GM21528 (cell line): ENCODE measurements at regions not wholly inside any gene's neighbourhood (a gene's known extent, or its start where the extent isn't known, plus 50 kb on each side); places are given as distances from the start of the nearest gene placed in this dataset.

Experiments used
- ATAC-seq: cut with Tn5 transposase; IDR thresholded peaks from one replicate; pipeline ENCODE4 v1.9.1; 2021; ENCODE audit warnings: mild to moderate bottlenecking, moderate library complexity; ENCODE audit not compliant: unreplicated experiment, low FRiP score

GRCh38 chr2:7766978-7767565 is 849.9 kb downstream of the RNF144A start:
- no peak for ATAC-seq

- ATAC-seq = no peak
These were observed 850.7 kb downstream of the RNF144A start for GRCh38 chr2:7767902-7768301.

GRCh38 chr2:7771781-7772180 is 854.6 kb downstream of the RNF144A start:
- ATAC-seq = no peak

- ATAC-seq = peak; percentile 70
These were observed 856.4 kb downstream of the RNF144A start for GRCh38 chr2:7773362-7774360.

GRCh38 chr2:7774481-7774880 is 857.3 kb downstream of the RNF144A start:
- no peak for ATAC-seq

DNA sequence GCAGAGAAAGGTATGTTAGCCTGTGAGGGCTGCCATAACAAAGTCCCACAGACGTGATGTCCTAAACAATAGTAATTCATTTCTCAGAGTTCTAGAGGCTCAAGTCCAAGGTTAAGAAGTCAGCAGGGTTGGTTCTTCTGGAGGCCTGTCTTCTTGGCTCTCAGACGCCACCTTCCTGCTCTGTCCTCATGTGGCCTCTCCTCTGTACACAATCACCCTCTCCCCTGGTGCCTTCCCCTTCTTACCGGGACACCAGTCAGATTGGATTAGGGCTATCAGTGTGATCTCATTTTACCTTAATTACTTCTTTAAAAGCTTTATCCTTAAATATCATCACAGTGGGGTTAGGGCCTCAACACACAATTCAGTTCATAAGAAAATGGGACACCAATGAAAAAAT is 860.5 kb downstream of the RNF144A start:
- ATAC-seq = no peak

- no peak for ATAC-seq
These were observed 863.1 kb downstream of the RNF144A start for GRCh38 chr2:7780321-7780720.

GRCh38 chr2:7785700-7786099 is 868.5 kb downstream of the RNF144A start:
- ATAC-seq = no peak

DNA sequence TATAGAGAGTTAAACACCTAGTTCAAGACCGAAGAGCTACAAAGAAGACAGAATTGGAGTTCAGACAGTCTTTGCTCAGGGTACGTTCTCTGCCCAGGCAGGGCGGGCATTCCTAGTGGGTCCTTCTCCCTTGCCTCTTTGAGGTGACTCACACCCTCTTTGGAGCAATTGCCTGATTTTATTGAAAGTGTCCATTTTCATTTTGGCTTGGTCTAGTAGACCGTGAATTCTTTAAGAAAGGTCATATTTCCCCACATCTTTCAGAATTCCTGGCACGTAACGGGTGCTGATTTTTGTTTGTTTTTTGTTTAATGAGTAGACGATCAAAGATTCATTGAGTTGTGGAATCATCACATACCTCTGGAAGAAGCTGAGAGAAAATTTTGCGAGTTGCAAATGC is 871.5 kb downstream of the RNF144A start:
- no peak for ATAC-seq

DNA sequence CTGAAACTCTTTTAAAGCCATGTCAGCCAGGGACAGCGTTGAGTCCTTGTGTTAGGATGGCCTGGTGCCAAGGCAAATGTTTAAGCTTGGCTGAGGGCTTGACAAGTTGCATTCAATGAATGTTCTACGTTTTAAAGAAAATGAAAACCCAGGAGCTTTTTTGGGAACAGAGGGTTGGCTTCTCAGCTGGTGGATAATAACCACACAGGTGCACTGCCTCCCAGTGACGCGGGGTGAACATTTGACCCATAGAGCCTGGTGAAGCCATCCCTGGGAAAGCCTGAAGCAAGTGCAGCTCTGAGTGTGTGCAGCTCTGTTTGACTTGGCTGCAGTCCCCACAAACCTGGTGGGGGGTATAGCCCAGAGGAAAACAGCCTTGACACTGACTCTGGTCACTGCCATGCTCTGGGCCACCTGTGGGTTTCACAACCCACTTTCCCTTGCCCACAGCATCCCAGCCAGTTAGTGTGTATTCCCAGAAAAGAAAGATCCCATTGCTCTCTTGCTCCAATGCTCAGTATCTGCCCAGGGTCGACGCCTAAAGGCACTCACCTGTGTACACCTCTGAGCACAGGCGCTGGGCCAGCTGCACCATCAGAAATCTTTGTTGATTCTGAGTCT is 874.9 kb downstream of the RNF144A start:
- no peak for ATAC-seq

- no peak for ATAC-seq
These were observed 878.8 kb downstream of the RNF144A start for GRCh38 chr2:7795778-7796563.

DNA sequence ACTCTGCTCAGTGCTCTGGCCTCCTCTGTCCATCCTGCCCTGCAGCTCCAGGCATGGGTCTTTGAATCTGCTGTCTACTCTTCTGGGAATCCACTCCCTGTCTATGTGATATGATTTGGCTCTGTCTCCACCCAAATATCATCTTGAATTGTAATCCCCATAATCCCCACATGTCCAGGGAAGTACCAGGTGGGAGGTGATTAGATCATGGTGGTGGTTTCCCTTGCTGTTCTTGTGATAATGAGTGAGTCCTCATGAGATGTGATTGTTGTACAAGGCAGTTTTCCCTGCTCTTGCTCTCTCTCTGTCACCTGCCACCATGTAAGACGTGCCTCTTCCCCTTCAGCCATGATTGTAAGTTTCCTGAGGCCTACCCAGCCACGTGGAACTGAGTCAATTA is 881.8 kb upstream of the ID2 start:
- ATAC-seq = no peak

- ATAC-seq = no peak
These were observed 880.6 kb upstream of the ID2 start for GRCh38 chr2:7801212-7801611.

- no peak for ATAC-seq
These were observed 878.3 kb upstream of the ID2 start for GRCh38 chr2:7803515-7803914.

DNA sequence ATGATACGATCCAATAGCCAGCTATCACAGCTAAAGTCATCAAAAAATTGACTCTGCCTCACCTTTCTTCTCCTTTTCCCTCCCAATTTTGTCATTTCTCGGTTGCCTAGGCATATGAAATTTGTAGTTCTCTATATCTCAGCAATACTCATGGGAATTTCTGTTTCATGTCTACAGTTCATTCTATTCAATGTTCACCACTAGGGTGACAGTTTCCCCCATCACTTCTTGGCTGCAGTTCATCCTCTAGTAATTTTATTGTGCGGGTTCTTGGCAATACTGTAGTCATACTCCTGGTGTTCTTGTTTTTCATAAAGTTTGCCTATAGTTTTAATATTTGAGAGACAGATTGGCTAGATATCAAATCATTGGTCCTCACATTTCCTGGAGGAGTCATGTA is 872.2 kb upstream of the ID2 start:
- no peak for ATAC-seq

- no peak for ATAC-seq
These were observed 870.8 kb upstream of the ID2 start for GRCh38 chr2:7811073-7811472.

GRCh38 chr2:7812231-7812995 is 869.4 kb upstream of the ID2 start:
- no peak for ATAC-seq

- ATAC-seq = no peak
These were observed 868.1 kb upstream of the ID2 start for GRCh38 chr2:7813541-7814292.

DNA sequence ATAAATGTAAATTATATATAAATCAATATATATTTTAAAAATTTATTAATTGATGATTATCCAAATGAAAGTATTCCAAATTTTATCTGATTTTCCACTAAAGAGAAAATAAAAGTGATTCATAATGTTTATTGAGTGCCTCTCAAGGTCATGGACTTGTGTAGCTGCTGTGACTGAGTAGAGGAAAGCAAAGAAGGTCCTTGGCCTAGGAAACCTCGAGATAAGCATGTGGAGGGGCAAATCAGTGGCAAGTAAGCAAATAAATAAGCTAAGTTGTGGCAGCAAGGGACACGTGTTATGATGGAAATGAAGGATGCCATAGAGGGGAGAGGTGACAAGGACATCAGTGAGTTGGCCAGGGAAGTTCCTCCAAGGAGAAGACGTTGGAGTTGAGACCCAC is 866.1 kb upstream of the ID2 start:
- ATAC-seq = no peak
